Osteoblast (primary cell): ENCODE measurements at regions not wholly inside any gene's neighbourhood (a gene's known extent, or its start where the extent isn't known, plus 50 kb on each side); places are given as distances from the start of the nearest gene placed in this dataset.

ENCODE experiments used
- DNase-seq: peaks from one replicate; pipeline ENCODE4 v3.0.0; 2011; ENCODE audit warnings: low spot score, mixed read lengths; ENCODE audit not compliant: insufficient read length; ENCODE audit errors: missing footprints
- H2AFZ ChIP-seq: 2 replicates; pipeline ENCODE4 v1.6.0; 2011; ENCODE audit warnings: mild to moderate bottlenecking, low read length
- H3K27ac ChIP-seq: 2 replicates; pipeline ENCODE4 v1.5.1; 2011; ENCODE audit warnings: mild to moderate bottlenecking, low read depth, low read length, moderate library complexity
- H3K27me3 ChIP-seq: 2 replicates; pipeline ENCODE4 v1.6.0; 2012; ENCODE audit warnings: mild to moderate bottlenecking, control low read depth, inconsistent platforms, low read length, moderate library complexity; ENCODE audit not compliant: insufficient read depth
- H3K36me3 ChIP-seq: 2 replicates; pipeline ENCODE4 v1.5.1; 2011; ENCODE audit warnings: mild to moderate bottlenecking, low read length, control low read depth, moderate library complexity; ENCODE audit not compliant: insufficient read depth
- H3K4me1 ChIP-seq: 2 replicates; pipeline ENCODE4 v1.5.1; 2011; ENCODE audit warnings: mild to moderate bottlenecking, low read length, control low read depth, moderate library complexity; ENCODE audit not compliant: insufficient read depth
- H3K4me2 ChIP-seq: 2 replicates; pipeline ENCODE4 v1.6.0; 2011; ENCODE audit warnings: mild to moderate bottlenecking, low read length; ENCODE audit not compliant: insufficient read depth
- H3K4me3 ChIP-seq: fragments of 200-600 bp; sonication (generic); 3 replicates; pipeline ENCODE4 v1.5.1; 2012; ENCODE audit warnings: mild to moderate bottlenecking, low read length, inconsistent platforms; ENCODE audit not compliant: insufficient read depth
- H3K79me2 ChIP-seq: 2 replicates; pipeline ENCODE4 v1.6.0; 2012; ENCODE audit warnings: mild to moderate bottlenecking, low read length, control low read depth, inconsistent platforms; ENCODE audit not compliant: insufficient read depth
- H3K9me3 ChIP-seq: 2 replicates; pipeline ENCODE4 v1.5.1; 2011; ENCODE audit warnings: low read depth, low read length, control low read depth
- H4K20me1 ChIP-seq: 2 replicates; pipeline ENCODE4 v1.6.0; 2012; ENCODE audit warnings: mild to moderate bottlenecking, low read length, control low read depth; ENCODE audit not compliant: insufficient read depth
- CTCF ChIP-seq: IDR thresholded peaks from 2 replicates; pipeline ENCODE4 v1.5.1; 2011; ENCODE audit warnings: mild to moderate bottlenecking, low read depth, low read length, moderate library complexity; ENCODE audit errors: extremely low read depth

- no peaks in the 10 kb centered on the region for H3K27me3 ChIP-seq
- DNase-seq = no peak
- H3K4me2 ChIP-seq = no peak overlapping the region
- H4K20me1 ChIP-seq = no peaks in the 10 kb centered on the region
- H2AFZ ChIP-seq = no peak overlapping the region
- no peaks in the 10 kb centered on the region for H3K79me2 ChIP-seq
- H3K27ac ChIP-seq = no peak overlapping the region
- TF ChIP-seq CTCF = no peak
- H3K4me3 ChIP-seq = no peak overlapping the region
- H3K4me1 ChIP-seq = no peaks in the 10 kb centered on the region
- H3K36me3 ChIP-seq = no peaks in the 10 kb centered on the region
- H3K9me3 ChIP-seq = no peaks in the 10 kb centered on the region
Observed at GRCh38 chr9:85332487-85332886, 409.3 kb downstream of the AGTPBP1 start.

GRCh38 chr9:85331626-85332025 is 410.1 kb downstream of the AGTPBP1 start:
- no peak for DNase-seq

GRCh38 chr9:85322592-85322991 is 419.2 kb downstream of the AGTPBP1 start:
- Histone ChIP-seq H3K4me1 (no peaks in the 10 kb centered on the region), H3K9me3 (no peaks in the 10 kb centered on the region), H3K4me3 (no peak overlapping the region), H3K36me3 (no peaks in the 10 kb centered on the region), H3K27ac (no peak overlapping the region), H4K20me1 (no peaks in the 10 kb centered on the region), H3K27me3 (no peaks in the 10 kb centered on the region), H2AFZ (no peak overlapping the region), H3K79me2 (no peaks in the 10 kb centered on the region), H3K4me2 (no peak overlapping the region)
- TF ChIP-seq CTCF = no peak
- DNase-seq = no peak

More at GRCh38 chr9:85331626-85332025, 410.1 kb downstream of the AGTPBP1 start:
- no peak for TF ChIP-seq CTCF
- H3K4me1 ChIP-seq = no peaks in the 10 kb centered on the region
- no peak overlapping the region for H3K4me2 ChIP-seq
- H3K79me2 ChIP-seq = no peaks in the 10 kb centered on the region
- no peaks in the 10 kb centered on the region for H4K20me1 ChIP-seq
- no peaks in the 10 kb centered on the region for H3K36me3 ChIP-seq
- no peak overlapping the region for H2AFZ ChIP-seq
- H3K9me3 ChIP-seq = no peaks in the 10 kb centered on the region
- H3K27ac ChIP-seq = no peak overlapping the region
- no peak overlapping the region for H3K4me3 ChIP-seq
- no peaks in the 10 kb centered on the region for H3K27me3 ChIP-seq

DNA sequence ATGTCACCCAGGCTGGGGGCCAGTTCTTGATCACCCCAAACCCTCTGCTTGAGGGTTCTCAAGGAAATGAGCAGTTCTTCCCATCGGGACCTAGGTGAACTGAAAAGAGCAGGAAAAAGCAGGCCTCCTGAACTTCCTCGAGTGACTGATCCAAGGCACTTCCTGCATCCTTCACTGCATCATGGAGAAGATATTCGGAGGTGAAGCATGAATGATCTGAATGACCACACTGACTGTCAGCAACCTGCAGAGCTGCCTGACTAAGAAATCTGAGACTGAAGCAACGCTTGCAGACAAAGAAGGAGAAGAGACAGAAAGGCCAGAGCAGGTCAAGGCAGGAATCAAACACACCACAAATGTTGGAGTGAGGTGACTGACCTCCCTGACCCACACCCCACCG is 420.2 kb downstream of the AGTPBP1 start:
- Histone ChIP-seq H2AFZ (no peak overlapping the region), H3K9me3 (no peaks in the 10 kb centered on the region), H3K27ac (no peak overlapping the region), H4K20me1 (no peaks in the 10 kb centered on the region), H3K4me2 (no peak overlapping the region), H3K79me2 (no peaks in the 10 kb centered on the region), H3K36me3 (no peaks in the 10 kb centered on the region), H3K4me3 (no peak overlapping the region), H3K27me3 (no peaks in the 10 kb centered on the region), H3K4me1 (no peaks in the 10 kb centered on the region)
- no peak for DNase-seq
- no peak for TF ChIP-seq CTCF
